H1 (cell line): ENCODE measurements at regions not wholly inside any gene's neighbourhood (a gene's known extent, or its start where the extent isn't known, plus 50 kb on each side); places are given as distances from the start of the nearest gene placed in this dataset.

Source experiments
- CTCF ChIA-PET: fragments of 300-600 bp; sonication (Branson Sonifier 250); formaldehyde crosslinking; loops from one replicate; lab custom pipeline; 2021; ENCODE audit not compliant: partially characterized antibody; lab: Charles Lee
- POLR2A ChIA-PET: fragments of 300-600 bp; sonication (Branson Sonifier 250); formaldehyde crosslinking; loops from one replicate; lab custom pipeline; 2021; ENCODE audit warnings: inconsistent platforms; ENCODE audit not compliant: partially characterized antibody; lab: Charles Lee
- DNase-seq, 2 experiments: peaks; one replicate each; pipeline versions ENCODE4 v3.0.0 to v3.0.0-alpha.2; 2010 to 2022; ENCODE audit warnings: low spot score in 2 of 2, low read depth in 1 of 2, mixed read lengths in 1 of 2
- FAIRE-seq: peaks from 2 replicates; lab custom pipeline; 2011; peaks lifted over from hg19 to GRCh38; lab: Jason Lieb, UNC
- H2AFZ ChIP-seq: 2 replicates; pipeline ENCODE4 v1.8.1; 2012; ENCODE audit warnings: low read length, inconsistent platforms
- H2AK5ac ChIP-seq: 2 replicates; pipeline ENCODE4 v1.6.1; 2013; ENCODE audit warnings: low read depth, low read length
- H2BK120ac ChIP-seq: replicated peaks from 2 replicates; pipeline ENCODE3; 2013; ENCODE audit warnings: low read depth, low read length, inconsistent platforms
- H2BK12ac ChIP-seq: 2 replicates; pipeline ENCODE4 v1.6.1; 2013; ENCODE audit warnings: low read depth, low read length
- H2BK15ac ChIP-seq: 2 replicates; pipeline ENCODE4 v1.6.1; 2013; ENCODE audit warnings: low read length
- H2BK20ac ChIP-seq: 2 replicates; pipeline ENCODE4 v1.6.1; 2013; ENCODE audit warnings: low read length
- H2BK5ac ChIP-seq: 2 replicates; pipeline ENCODE4 v1.6.1; 2013; ENCODE audit warnings: low read depth, low read length
- H3K14ac ChIP-seq: 2 replicates; pipeline ENCODE4 v1.6.1; 2013; ENCODE audit warnings: inconsistent platforms; ENCODE audit not compliant: insufficient read length
- H3K18ac ChIP-seq: 2 replicates; pipeline ENCODE4 v1.6.1; 2013; ENCODE audit warnings: low read length; ENCODE audit errors: extremely low read depth
- H3K23ac ChIP-seq: 2 replicates; pipeline ENCODE4 v1.6.1; 2013; ENCODE audit warnings: inconsistent platforms; ENCODE audit not compliant: insufficient read length
- H3K23me2 ChIP-seq: 2 replicates; pipeline ENCODE4 v1.6.1; 2013; ENCODE audit warnings: low read depth, low read length
- H3K27ac ChIP-seq: 2 replicates; pipeline ENCODE4 v1.6.1; 2011; ENCODE audit warnings: low read depth, low read length, inconsistent platforms
- H3K27me3 ChIP-seq, 4 experiments: replicated peaks in 1 of 4; 1 replicate in 1 of 4; 2 replicates in 3 of 4; pipeline versions ENCODE4 v1.6.1 to v1.8.1; 2011 to 2013; ENCODE audit warnings: low read length in 3 of 4, mild to moderate bottlenecking in 3 of 4, inconsistent platforms in 2 of 4, mixed read lengths in 2 of 4, moderate library complexity in 1 of 4; ENCODE audit not compliant: control insufficient read depth in 3 of 4, insufficient read depth in 3 of 4; ENCODE audit errors: extremely low read depth in 1 of 4
- H3K36me3 ChIP-seq, 4 experiments: 2 replicates each; pipeline versions ENCODE4 v1.6.1 to v1.8.1; 2011 to 2013; ENCODE audit warnings: mild to moderate bottlenecking in 4 of 4, low read length in 3 of 4, moderate library complexity in 2 of 4, control low read depth in 1 of 4, inconsistent platforms in 1 of 4; ENCODE audit not compliant: insufficient read depth in 4 of 4, control insufficient read depth in 2 of 4
- H3K4ac ChIP-seq: replicated peaks from 2 replicates; pipeline ENCODE3; 2013; ENCODE audit warnings: low read length, low read depth, mixed read lengths, inconsistent platforms; ENCODE audit not compliant: insufficient read length
- H3K4me1 ChIP-seq, 4 experiments: replicated peaks in 1 of 4; 1 replicate in 1 of 4; 2 replicates in 3 of 4; pipeline versions ENCODE4 v1.6.1 to v1.8.1; 2011 to 2013; ENCODE audit warnings: low read length in 3 of 4, inconsistent platforms in 2 of 4, mixed read lengths in 1 of 4; ENCODE audit not compliant: insufficient read depth in 4 of 4, control insufficient read depth in 3 of 4
- H3K4me2 ChIP-seq, 2 experiments: 2 replicates each; pipeline versions ENCODE4 v1.6.1 to v1.8.1; 2011 to 2013; ENCODE audit warnings: low read depth in 2 of 2, low read length in 2 of 2, control low read depth in 1 of 2, inconsistent platforms in 1 of 2, mild to moderate bottlenecking in 1 of 2; ENCODE audit not compliant: insufficient read depth in 1 of 2
- H3K4me3 ChIP-seq, 4 experiments: fragments of 200-600, 300-600 bp in 1 of 4; sonication (generic), shearing (Covaris generic), sonication (Bioruptor Twin) in 1 of 4; 2 replicates each; pipeline versions ENCODE4 v1.5.1 to v1.8.1; 2011 to 2016; ENCODE audit warnings: low read length in 4 of 4, low read depth in 3 of 4, control low read depth in 2 of 4, inconsistent platforms in 2 of 4, mild to moderate bottlenecking in 2 of 4, mixed read lengths in 1 of 4, moderate library complexity in 1 of 4; ENCODE audit not compliant: insufficient read depth in 2 of 4; ENCODE audit errors: extremely low read depth in 1 of 4
- H3K56ac ChIP-seq: replicated peaks from 2 replicates; pipeline ENCODE3; 2013; ENCODE audit warnings: low read depth, mild to moderate bottlenecking, mixed read lengths, low read length, inconsistent platforms; ENCODE audit not compliant: insufficient read length
- H3K79me1 ChIP-seq: 2 replicates; pipeline ENCODE4 v1.6.1; 2013; ENCODE audit warnings: low read depth, low read length, control low read depth
- H3K79me2 ChIP-seq, 2 experiments: 2 replicates each; pipeline versions ENCODE4 v1.6.1 to v1.8.1; 2012 to 2013; ENCODE audit warnings: low read length in 2 of 2, mild to moderate bottlenecking in 2 of 2, inconsistent platforms in 1 of 2; ENCODE audit not compliant: insufficient read depth in 2 of 2, control insufficient read depth in 1 of 2
- H3K9ac ChIP-seq, 4 experiments: replicated peaks in 1 of 4; 1 replicate in 1 of 4; 2 replicates in 3 of 4; pipeline versions ENCODE4 v1.6.1 to v1.8.1; 2011 to 2013; ENCODE audit warnings: low read depth in 3 of 4, low read length in 3 of 4, control low read depth in 2 of 4, mild to moderate bottlenecking in 2 of 4, moderate library complexity in 2 of 4, inconsistent platforms in 1 of 4; ENCODE audit errors: extremely low read depth in 1 of 4
- H3K9me3 ChIP-seq, 2 experiments: 2 replicates each; pipeline versions ENCODE4 v1.6.1 to v1.8.1; 2012 to 2013; ENCODE audit warnings: mild to moderate bottlenecking in 2 of 2, moderate library complexity in 2 of 2, control low read depth in 1 of 2, inconsistent platforms in 1 of 2, low read depth in 1 of 2, low read length in 1 of 2, mixed read lengths in 1 of 2; ENCODE audit not compliant: insufficient read depth in 2 of 2
- H4K20me1 ChIP-seq, 2 experiments: replicated peaks in 1 of 2; 2 replicates each; pipeline versions ENCODE3 to v1.8.1; 2011 to 2013; ENCODE audit warnings: inconsistent platforms in 2 of 2, low read length in 2 of 2, mild to moderate bottlenecking in 1 of 2; ENCODE audit not compliant: insufficient read depth in 2 of 2, control insufficient read depth in 1 of 2
- H4K5ac ChIP-seq: 2 replicates; pipeline ENCODE4 v1.6.1; 2013; ENCODE audit warnings: low read length, low read depth, mixed read lengths, inconsistent platforms; ENCODE audit not compliant: insufficient read length
- H4K8ac ChIP-seq: 2 replicates; pipeline ENCODE4 v1.8.0; 2013; ENCODE audit warnings: mild to moderate bottlenecking, moderate library complexity, low read length, inconsistent platforms; ENCODE audit not compliant: insufficient read depth; ENCODE audit errors: extremely low read depth
- H4K91ac ChIP-seq: replicated peaks from 2 replicates; pipeline ENCODE3; 2013; ENCODE audit warnings: low read length, mixed read lengths, inconsistent platforms; ENCODE audit not compliant: insufficient read length
- SP2 ChIP-seq: IDR thresholded peaks from 2 replicates; pipeline ENCODE4 v1.6.1; 2012; ENCODE audit warnings: mild to moderate bottlenecking, low read length, inconsistent platforms
- WGBS, 2 experiments: shearing (Covaris generic) in 1 of 2; methylation state at CpG; one replicate each; pipeline versions ENCODE4 v1.1.6 to v1.1.7; 2013 to 2015; ENCODE audit warnings: low lambda C conversion rate in 2 of 2, mixed read lengths in 2 of 2, inconsistent platforms in 1 of 2, low coverage in 1 of 2, missing lambda C conversion rate in 1 of 2; ENCODE audit not compliant: insufficient replicate concordance in 2 of 2, insufficient coverage in 1 of 2, insufficient read length in 1 of 2; ENCODE audit errors: extremely low coverage in 1 of 2, missing lambda C conversion rate in 1 of 2; 5-methylcytosine and 5-hydroxymethylcytosine counted together

GRCh38 chr22:49048591-49048990 lies 779.1 kb downstream of the BRD1 start:
- Histone ChIP-seq H2BK12ac (no peak overlapping the region), H2AFZ (no peak overlapping the region), H3K79me2 (no peaks in the 10 kb centered on the region), H3K27ac (no peak overlapping the region), H3K4me2 (no peak overlapping the region), H3K4me3 (no peak overlapping the region), H3K4ac (no peak overlapping the region), H2BK15ac (peak overlapping the region; percentile 99; the same call in 1 of the 2 replicates), H2BK20ac (no peak overlapping the region), H3K56ac (no peak overlapping the region), H3K4me1 (peaks cover 0 to 6% (median 4%) of the 10 kb centered on the region in 4 experiments; a peak in 4 of 7 replicates), H2BK5ac (no peak overlapping the region), H3K23me2 (no peaks in the 10 kb centered on the region), H4K8ac (no peak overlapping the region), H3K23ac (no peak overlapping the region), H3K9me3 (no peaks in the 10 kb centered on the region), H2AK5ac (no peak overlapping the region), H2BK120ac (no peak overlapping the region), H3K9ac (no peak overlapping the region), H3K27me3 (no peaks in the 10 kb centered on the region; a peak in 2 of 7 replicates), H3K18ac (no peak overlapping the region), H3K36me3 (no peaks in the 10 kb centered on the region), H3K14ac (no peak overlapping the region), H3K79me1 (no peaks in the 10 kb centered on the region), H4K20me1 (no peaks in the 10 kb centered on the region), H4K5ac (no peak overlapping the region), H4K91ac (no peak overlapping the region)
- TF ChIP-seq SP2, result no peak
- 84% methylated on average over 11 of the region's 11 CpGs; no CpG with 5 or more reads in 1 of the 2 experiments for WGBS, 2 experiments
- ChIA-PET POLR2A (no interaction called here), CTCF (interaction anchor here (0.6 to 9.2 kb wide), 3 partner anchors 9 to 295 kb away, joined by 3 to 95 read pairs (median 34); no protein-coding TSS in a partner anchor)
- DNase-seq (no peak), FAIRE-seq (no peak)
